SH-SY5Y (cell line): ENCODE measurements at regions not wholly inside any gene's neighbourhood (a gene's known extent, or its start where the extent isn't known, plus 50 kb on each side); places are given as distances from the start of the nearest gene placed in this dataset.

Experiments used
- GATA2 ChIP-seq: IDR thresholded peaks from 2 replicates; pipeline ENCODE4 v1.6.1; 2011; ENCODE audit warnings: mild to moderate bottlenecking, low read depth, low read length
- GATA3 ChIP-seq: IDR thresholded peaks from 2 replicates; pipeline ENCODE4 v1.6.1; 2011; ENCODE audit warnings: low read depth, mild to moderate bottlenecking, low read length, moderate library complexity

DNA sequence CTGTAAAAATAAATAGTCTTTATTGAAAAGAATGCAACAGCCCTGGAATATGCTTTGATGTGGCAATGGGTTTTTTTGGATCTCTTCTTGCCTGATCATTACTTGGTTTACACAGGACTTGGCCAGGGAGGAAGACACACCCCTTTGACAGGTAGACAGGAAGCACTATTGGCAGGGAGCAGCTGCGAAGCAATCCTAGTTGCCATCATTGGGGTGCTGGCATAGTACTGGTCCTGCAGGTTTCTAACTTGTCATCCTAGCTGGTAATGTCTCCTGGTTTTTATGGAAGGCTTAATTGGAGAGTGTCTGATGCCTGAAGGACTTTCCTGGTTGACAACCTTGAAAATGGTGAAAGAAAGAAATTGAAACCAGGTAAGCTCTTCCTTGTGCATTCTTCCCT, 71.2 kb upstream of the CCN6 start:
- no peak for TF ChIP-seq GATA2
- no peak for TF ChIP-seq GATA3
